HG03108 (cell line): ENCODE measurements at regions not wholly inside any gene's neighbourhood (a gene's known extent, or its start where the extent isn't known, plus 50 kb on each side); places are given as distances from the start of the nearest gene placed in this dataset.
"Not testable (repeated sequence)": the region's sequence is repeated elsewhere in the genome, so short reads cannot be mapped to it uniquely, and the experiment has no call there.

Experiments used
- ATAC-seq: cut with Tn5 transposase; IDR thresholded peaks from one replicate; pipeline ENCODE4 v1.9.1; 2021; ENCODE audit warnings: moderate library complexity; ENCODE audit not compliant: unreplicated experiment

GRCh38 chrX:128653524-128654060, 601.4 kb upstream of the ACTRT1 start:
- no peak for ATAC-seq

- ATAC-seq, result no peak
These were observed 598.1 kb upstream of the ACTRT1 start for GRCh38 chrX:128650326-128650725.

- no peak for ATAC-seq
These were observed 582.6 kb upstream of the ACTRT1 start for GRCh38 chrX:128634754-128635153.

GRCh38 chrX:128623361-128623760, 571.2 kb upstream of the ACTRT1 start:
- ATAC-seq, result no peak

GRCh38 chrX:128622296-128622695, 570.1 kb upstream of the ACTRT1 start:
- ATAC-seq, result no peak

GRCh38 chrX:128619490-128619889, 567.3 kb upstream of the ACTRT1 start:
- ATAC-seq, result no peak

- ATAC-seq, result no peak
These were observed 564.7 kb upstream of the ACTRT1 start for GRCh38 chrX:128616933-128617332.

GRCh38 chrX:128606817-128607216, 554.6 kb upstream of the ACTRT1 start:
- ATAC-seq, result not testable (repeated sequence)

- ATAC-seq, result not testable (repeated sequence)
These were observed 554.2 kb upstream of the ACTRT1 start for GRCh38 chrX:128606357-128606756.

GRCh38 chrX:128601706-128602105, 549.5 kb upstream of the ACTRT1 start:
- ATAC-seq, result no peak

GRCh38 chrX:128599632-128600031, 547.4 kb upstream of the ACTRT1 start:
- no peak for ATAC-seq

GRCh38 chrX:128582036-128582435, 529.8 kb upstream of the ACTRT1 start:
- ATAC-seq, result no peak

- no peak for ATAC-seq
These were observed 529.4 kb upstream of the ACTRT1 start for GRCh38 chrX:128581615-128582014.

GRCh38 chrX:128543114-128543513, 490.9 kb upstream of the ACTRT1 start:
- ATAC-seq, result no peak

GRCh38 chrX:128518508-128518907, 466.3 kb upstream of the ACTRT1 start:
- ATAC-seq, result no peak

- ATAC-seq, result no peak
These were observed 465.5 kb upstream of the ACTRT1 start for GRCh38 chrX:128517691-128518090.

GRCh38 chrX:128504496-128504895, 452.3 kb upstream of the ACTRT1 start:
- ATAC-seq, result no peak

GRCh38 chrX:128464116-128464515, 411.9 kb upstream of the ACTRT1 start:
- no peak for ATAC-seq

- no peak for ATAC-seq
These were observed 408.6 kb upstream of the ACTRT1 start for GRCh38 chrX:128460835-128461234.

- ATAC-seq, result no peak
These were observed 406.7 kb upstream of the ACTRT1 start for GRCh38 chrX:128458888-128459287.

GRCh38 chrX:128457674-128458073, 405.5 kb upstream of the ACTRT1 start:
- ATAC-seq, result no peak

GRCh38 chrX:128439159-128439558, 387.0 kb upstream of the ACTRT1 start:
- no peak for ATAC-seq

- ATAC-seq, result no peak
These were observed 385.9 kb upstream of the ACTRT1 start for GRCh38 chrX:128438082-128438481.
